ENCODE measurements at regions not wholly inside any gene's neighbourhood (a gene's known extent, or its start where the extent isn't known, plus 50 kb on each side); places are given as distances from the start of the nearest gene placed in this dataset.

DNA sequence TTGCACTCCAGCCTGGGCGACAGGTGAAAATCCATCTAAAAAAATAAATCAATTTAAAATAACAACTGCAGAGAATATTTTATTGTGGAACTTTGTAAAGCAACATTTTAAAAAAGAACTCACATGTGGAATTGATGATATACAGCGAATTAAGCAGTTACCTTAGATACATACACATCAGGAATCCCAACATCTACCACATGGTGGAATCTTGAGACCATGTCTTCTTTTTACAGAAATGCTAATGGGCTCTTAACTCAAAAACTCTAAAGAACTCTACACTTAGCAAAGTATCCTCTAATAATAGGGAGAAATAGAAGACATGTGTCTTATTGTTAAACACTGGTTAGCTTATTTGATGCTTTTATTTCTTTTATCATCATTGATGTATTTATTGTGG lies 373.6 kb downstream of the CDH7 start:
- no peak overlapping the region for H3K4me3 Mint-ChIP-seq (ENCODE audit: unreplicated experiment)
- TF ChIP-seq, protein P1, sequence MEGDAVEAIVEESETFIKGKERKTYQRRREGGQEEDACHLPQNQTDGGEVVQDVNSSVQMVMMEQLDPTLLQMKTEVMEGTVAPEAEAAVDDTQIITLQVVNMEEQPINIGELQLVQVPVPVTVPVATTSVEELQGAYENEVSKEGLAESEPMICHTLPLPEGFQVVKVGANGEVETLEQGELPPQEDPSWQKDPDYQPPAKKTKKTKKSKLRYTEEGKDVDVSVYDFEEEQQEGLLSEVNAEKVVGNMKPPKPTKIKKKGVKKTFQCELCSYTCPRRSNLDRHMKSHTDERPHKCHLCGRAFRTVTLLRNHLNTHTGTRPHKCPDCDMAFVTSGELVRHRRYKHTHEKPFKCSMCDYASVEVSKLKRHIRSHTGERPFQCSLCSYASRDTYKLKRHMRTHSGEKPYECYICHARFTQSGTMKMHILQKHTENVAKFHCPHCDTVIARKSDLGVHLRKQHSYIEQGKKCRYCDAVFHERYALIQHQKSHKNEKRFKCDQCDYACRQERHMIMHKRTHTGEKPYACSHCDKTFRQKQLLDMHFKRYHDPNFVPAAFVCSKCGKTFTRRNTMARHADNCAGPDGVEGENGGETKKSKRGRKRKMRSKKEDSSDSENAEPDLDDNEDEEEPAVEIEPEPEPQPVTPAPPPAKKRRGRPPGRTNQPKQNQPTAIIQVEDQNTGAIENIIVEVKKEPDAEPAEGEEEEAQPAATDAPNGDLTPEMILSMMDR (IDR thresholded peaks at IDR 0.05; ENCODE audit: unreplicated experiment): no peak
- H3K9me3 Mint-ChIP-seq (ENCODE audit: unreplicated experiment): no peaks in the 10 kb centered on the region
- H3K27me3 Mint-ChIP-seq (ENCODE audit: insufficient read depth, unreplicated experiment): peaks cover 13% of the 10 kb centered on the region
- H3K36me3 Mint-ChIP-seq (ENCODE audit: insufficient read depth, unreplicated experiment): no peaks in the 10 kb centered on the region
- peak; percentile 24 for DNase-seq (ENCODE audit: unreplicated experiment)
- intact Hi-C loops (cut with micrococcal nuclease): loop anchor here (5.0 kb wide), 1 partner anchor 373 kb away; no protein-coding TSS in a partner anchor
- H3K4me1 Mint-ChIP-seq (ENCODE audit: insufficient read depth, unreplicated experiment): no peaks in the 10 kb centered on the region
- BruUV-seq (replicated peaks): no TSS peak
- ChIA-PET POLR2A (no interaction called here), CTCF (interaction anchor here (1.0 to 1.3 kb wide), 2 partner anchors 78 to 373 kb away, joined by 3 read pairs; no protein-coding TSS in a partner anchor)
- no peak overlapping the region for H3K27ac Mint-ChIP-seq (ENCODE audit: low read depth, unreplicated experiment)

DNA sequence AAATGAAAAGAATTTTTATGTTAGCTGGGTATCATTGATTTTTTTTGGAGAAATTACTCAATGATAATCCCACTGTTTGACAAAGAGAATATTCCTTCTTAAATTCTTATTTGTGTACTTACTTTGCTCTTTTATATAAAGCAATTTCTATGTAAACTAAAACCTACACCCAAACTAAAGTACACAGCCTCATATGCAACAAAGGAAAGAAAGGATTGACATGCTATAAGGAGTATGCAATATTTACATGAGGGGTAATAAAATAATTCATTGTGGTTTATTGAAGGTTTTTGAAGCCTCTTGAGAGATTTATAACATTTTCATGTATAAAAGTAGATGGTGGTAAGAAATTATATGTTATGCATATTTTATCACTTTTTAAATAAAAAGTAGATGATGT lies 368.5 kb downstream of the CDH7 start:
- peaks cover 12% of the 10 kb centered on the region for H3K27me3 Mint-ChIP-seq (ENCODE audit: insufficient read depth, unreplicated experiment)
- no peak overlapping the region for H3K4me3 Mint-ChIP-seq (ENCODE audit: unreplicated experiment)
- H3K27ac Mint-ChIP-seq (ENCODE audit: low read depth, unreplicated experiment): no peak overlapping the region
- no peaks in the 10 kb centered on the region for H3K9me3 Mint-ChIP-seq (ENCODE audit: unreplicated experiment)
- BruUV-seq (replicated peaks): no TSS peak
- POLR2A ChIA-PET: no interaction called here
- H3K36me3 Mint-ChIP-seq (ENCODE audit: insufficient read depth, unreplicated experiment): no peaks in the 10 kb centered on the region
- no peak for DNase-seq (ENCODE audit: unreplicated experiment)
- TF ChIP-seq, protein P1 (IDR thresholded peaks at IDR 0.05; ENCODE audit: unreplicated experiment): no peak
- no peaks in the 10 kb centered on the region for H3K4me1 Mint-ChIP-seq (ENCODE audit: insufficient read depth, unreplicated experiment)
- intact Hi-C loops (cut with micrococcal nuclease): no loop called here
- CTCF ChIA-PET: no interaction called here

DNA sequence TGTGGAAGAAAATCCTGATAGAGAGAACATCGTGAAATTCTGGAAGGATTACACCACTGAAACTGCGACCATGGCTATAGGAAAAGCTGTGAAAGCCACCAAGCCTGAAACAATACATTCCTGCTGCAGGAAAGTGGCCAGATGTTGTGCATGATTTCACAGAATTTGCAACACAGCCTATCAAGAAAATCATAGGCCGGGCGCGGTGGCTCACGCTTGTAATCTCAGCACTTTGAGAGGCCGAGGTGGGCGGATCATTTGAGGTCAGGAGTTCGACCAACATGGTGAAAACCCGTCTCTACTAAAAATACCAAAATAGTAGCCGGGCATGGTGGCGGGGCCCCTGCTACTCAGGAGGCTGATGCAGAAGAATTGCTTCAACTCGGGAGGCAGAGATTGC lies 360.2 kb downstream of the CDH7 start:
- ChIA-PET POLR2A (no interaction called here), CTCF (no interaction called here)
- no peak for DNase-seq (ENCODE audit: unreplicated experiment)
- no peak overlapping the region for H3K27ac Mint-ChIP-seq (ENCODE audit: low read depth, unreplicated experiment)
- TF ChIP-seq, protein P1 (IDR thresholded peaks at IDR 0.05; ENCODE audit: unreplicated experiment): no peak
- intact Hi-C loops (cut with micrococcal nuclease): no loop called here
- no peaks in the 10 kb centered on the region for H3K36me3 Mint-ChIP-seq (ENCODE audit: insufficient read depth, unreplicated experiment)
- H3K4me3 Mint-ChIP-seq (ENCODE audit: unreplicated experiment): no peak overlapping the region
- H3K9me3 Mint-ChIP-seq (ENCODE audit: unreplicated experiment): peaks cover 7% of the 10 kb centered on the region
- H3K4me1 Mint-ChIP-seq (ENCODE audit: insufficient read depth, unreplicated experiment): no peaks in the 10 kb centered on the region
- H3K27me3 Mint-ChIP-seq (ENCODE audit: insufficient read depth, unreplicated experiment): peaks cover 45% of the 10 kb centered on the region
- BruUV-seq (replicated peaks): no TSS peak

DNA sequence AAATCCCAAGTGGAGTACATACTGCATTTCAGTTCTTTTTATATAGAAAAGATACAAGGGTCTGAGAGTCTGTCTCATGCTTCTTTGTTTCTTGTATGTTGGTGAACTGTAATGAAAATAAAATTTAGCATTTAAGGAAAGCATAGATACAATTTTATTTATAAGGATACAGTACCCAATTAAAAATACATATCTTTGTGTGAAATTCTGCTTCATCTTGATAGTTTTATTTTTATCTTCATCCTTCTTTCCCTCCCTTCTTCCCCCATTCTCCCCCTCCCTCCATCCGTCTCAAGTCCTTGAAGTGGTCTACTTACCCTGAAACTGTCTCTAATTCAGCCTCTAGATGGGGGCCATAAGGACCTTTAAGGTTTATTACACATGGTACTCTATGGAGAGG lies 359.8 kb downstream of the CDH7 start:
- no peak overlapping the region for H3K4me3 Mint-ChIP-seq (ENCODE audit: unreplicated experiment)

More for the DNA sequence above, 359.8 kb downstream of the CDH7 start:
- BruUV-seq (replicated peaks): no TSS peak
- Mint-ChIP-seq H3K9me3 (ENCODE audit: unreplicated experiment) (peaks cover 7% of the 10 kb centered on the region), H3K36me3 (ENCODE audit: insufficient read depth, unreplicated experiment) (no peaks in the 10 kb centered on the region), H3K27me3 (ENCODE audit: insufficient read depth, unreplicated experiment) (peaks cover 46% of the 10 kb centered on the region), H3K27ac (ENCODE audit: low read depth, unreplicated experiment) (no peak overlapping the region), H3K4me1 (ENCODE audit: insufficient read depth, unreplicated experiment) (no peaks in the 10 kb centered on the region)
- intact Hi-C loops (cut with micrococcal nuclease): no loop called here
- POLR2A ChIA-PET: no interaction called here
- no peak for DNase-seq (ENCODE audit: unreplicated experiment)
- TF ChIP-seq, protein P1 (IDR thresholded peaks at IDR 0.05; ENCODE audit: unreplicated experiment): no peak
- CTCF ChIA-PET: no interaction called here
